AG04449 (cell line): ENCODE measurements at regions not wholly inside any gene's neighbourhood (a gene's known extent, or its start where the extent isn't known, plus 50 kb on each side); places are given as distances from the start of the nearest gene placed in this dataset.
"Not testable (repeated sequence)": the region's sequence is repeated elsewhere in the genome, so short reads cannot be mapped to it uniquely, and the experiment has no call there.

Source experiments
- CTCF ChIA-PET: fragments of 350-600 bp; formaldehyde crosslinking; extraction: SDS; loops from one replicate; lab custom pipeline; 2021; ENCODE audit warnings: antibody characterized with exemption; lab: Yijun Ruan, JAX
- POLR2A ChIA-PET: fragments of 400-600, 350-600 bp; formaldehyde crosslinking; extraction: SDS; loops from one replicate; lab custom pipeline; 2020; ENCODE audit warnings: antibody characterized with exemption, inconsistent platforms; lab: Yijun Ruan, JAX
- DNase-seq: peaks from one replicate; pipeline ENCODE4 v3.0.0-alpha.2; 2010; ENCODE audit warnings: low read depth, low spot score
- H3K4me3 ChIP-seq: 2 replicates; pipeline ENCODE4 v1.5.1; 2011; ENCODE audit warnings: low read depth, mild to moderate bottlenecking, control low read depth, low read length
- CTCF ChIP-seq: IDR thresholded peaks from one replicate; pipeline ENCODE4 v1.5.1; 2011; ENCODE audit warnings: mild to moderate bottlenecking, moderate library complexity, low read length, control low read depth, inconsistent platforms; ENCODE audit not compliant: insufficient read depth; ENCODE audit errors: missing control alignments

GRCh38 chr5:8721536-8721935 is 824.3 kb downstream of the SEMA5A start:
- DNase-seq, result no peak
- no peak overlapping the region for H3K4me3 ChIP-seq
- ChIA-PET POLR2A (no interaction called here), CTCF (no interaction called here)
- no peak for TF ChIP-seq CTCF

- CTCF ChIA-PET, result interaction anchor here (1.4 kb wide), 1 partner anchor 21 kb away, joined by 3 read pairs; no protein-coding TSS in a partner anchor
- DNase-seq, result no peak
- POLR2A ChIA-PET, result no interaction called here
- H3K4me3 ChIP-seq, result no peak overlapping the region
- no peak for TF ChIP-seq CTCF
Observed at GRCh38 chr5:8726383-8727036, 819.4 kb downstream of the SEMA5A start.

GRCh38 chr5:8727396-8727795 is 818.5 kb downstream of the SEMA5A start:
- POLR2A ChIA-PET, result no interaction called here
- no peak for DNase-seq
- H3K4me3 ChIP-seq, result no peak overlapping the region
- TF ChIP-seq CTCF, result no peak
- CTCF ChIA-PET, result interaction anchor here (0.9 to 1.4 kb wide), 2 partner anchors 9 to 21 kb away, joined by 3 read pairs; no protein-coding TSS in a partner anchor

GRCh38 chr5:8729437-8729836 is 816.4 kb downstream of the SEMA5A start:
- no peak for TF ChIP-seq CTCF
- no peak overlapping the region for H3K4me3 ChIP-seq
- POLR2A ChIA-PET, result no interaction called here
- DNase-seq, result no peak
- CTCF ChIA-PET, result no interaction called here

GRCh38 chr5:8730194-8730593 is 815.7 kb downstream of the SEMA5A start:
- CTCF ChIA-PET, result no interaction called here
- TF ChIP-seq CTCF, result no peak
- POLR2A ChIA-PET, result interaction anchor here (0.6 kb wide), 1 partner anchor 322 kb away, joined by 3 read pairs; no protein-coding TSS in a partner anchor
- peak; percentile 26 for DNase-seq
- H3K4me3 ChIP-seq, result no peak overlapping the region

GRCh38 chr5:8731110-8731509 is 814.8 kb downstream of the SEMA5A start:
- DNase-seq, CTCF ChIA-PET, POLR2A ChIA-PET, H3K4me3 ChIP-seq: not testable (repeated sequence)

- no peak for TF ChIP-seq CTCF
- DNase-seq, result no peak
- H3K4me3 ChIP-seq, result no peak overlapping the region
- POLR2A ChIA-PET, result no interaction called here
- CTCF ChIA-PET, result interaction anchor here (1.7 kb wide), 1 partner anchor 813 kb away, joined by 5 read pairs; no protein-coding TSS in a partner anchor
Observed at GRCh38 chr5:8740595-8740994, 805.3 kb downstream of the SEMA5A start.
